GM19043 (cell line): ENCODE measurements at regions not wholly inside any gene's neighbourhood (a gene's known extent, or its start where the extent isn't known, plus 50 kb on each side); places are given as distances from the start of the nearest gene placed in this dataset.

Source experiments
- ATAC-seq: cut with Tn5 transposase; IDR thresholded peaks from one replicate; pipeline ENCODE4 v1.9.1; 2021; ENCODE audit warnings: low read depth; ENCODE audit not compliant: unreplicated experiment

DNA sequence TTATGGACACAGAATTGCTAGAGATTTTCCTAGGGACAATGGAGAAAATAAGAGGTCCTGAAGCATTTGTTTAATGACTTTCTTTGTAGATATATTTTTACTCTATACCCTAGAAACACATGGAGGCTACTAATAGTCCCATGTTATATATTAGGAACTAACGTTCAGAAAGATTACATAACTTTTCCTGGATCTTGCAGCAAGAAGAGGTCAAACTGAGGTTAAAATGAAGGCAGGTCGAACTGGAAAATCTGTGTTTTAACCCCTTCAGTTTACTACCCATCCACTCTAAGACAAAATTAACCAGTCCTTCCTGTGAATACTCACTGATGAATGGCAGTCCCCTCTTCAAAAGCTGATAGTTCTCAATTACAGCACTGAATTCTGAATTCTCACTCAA lies 1415.8 kb upstream of the CELF4 start:
- no peak for ATAC-seq

DNA sequence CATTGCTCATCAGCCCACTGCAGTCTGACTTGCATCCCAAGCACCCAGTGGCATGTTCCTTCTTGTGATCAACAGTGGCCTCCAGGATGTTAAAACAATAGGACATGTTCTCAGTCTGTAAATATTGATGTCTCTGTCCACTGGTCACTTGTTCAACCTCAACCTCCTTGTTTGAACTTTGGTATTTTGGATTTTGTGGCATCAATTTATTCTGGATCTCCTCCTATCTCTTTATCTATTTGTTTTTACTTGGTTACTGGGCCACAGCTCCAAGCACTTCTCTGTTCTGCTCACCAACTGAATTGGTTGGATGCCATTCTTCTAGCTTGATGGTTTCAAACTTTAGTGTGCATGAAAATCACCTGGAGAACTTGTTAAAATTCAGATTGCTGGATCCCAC lies 1414.8 kb upstream of the CELF4 start:
- ATAC-seq, result no peak

DNA sequence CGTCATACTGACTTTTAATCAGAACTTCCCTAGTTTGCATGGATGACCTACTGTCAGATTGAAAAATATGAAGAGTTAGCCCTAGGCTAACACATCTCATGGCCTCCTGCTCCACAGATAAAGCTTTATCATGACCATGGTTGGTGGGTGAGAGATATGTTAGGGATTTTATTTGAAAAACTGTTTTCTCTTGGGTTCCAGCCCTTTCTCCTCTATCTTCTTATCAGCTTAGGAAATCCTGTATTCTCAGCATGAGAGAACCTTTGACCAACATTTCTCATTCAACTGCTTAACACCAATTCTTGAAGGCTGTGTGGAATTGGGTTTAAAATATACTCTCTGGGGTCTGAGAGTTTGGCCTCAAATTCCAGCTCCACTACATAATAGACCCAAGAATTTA lies 1407.0 kb upstream of the CELF4 start:
- ATAC-seq, result no peak

DNA sequence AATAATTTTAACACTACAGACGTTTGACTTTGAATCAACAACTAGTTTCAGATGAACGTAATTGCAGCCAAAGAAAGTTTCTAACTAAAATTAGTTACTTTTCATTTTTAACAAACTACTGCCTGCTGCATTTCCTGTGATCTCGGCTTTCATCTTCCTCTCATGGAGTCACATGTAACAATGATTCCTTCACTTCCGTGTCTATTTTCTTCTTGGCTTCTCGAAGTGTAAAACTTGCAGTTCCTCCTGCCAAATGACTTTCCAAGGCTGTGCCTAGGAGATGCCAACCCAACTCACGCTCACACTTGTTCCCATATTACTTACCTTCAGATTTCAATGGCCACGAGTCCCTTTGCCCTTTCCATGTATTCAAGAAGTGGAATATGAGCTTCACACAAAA lies 1406.3 kb upstream of the CELF4 start:
- no peak for ATAC-seq

DNA sequence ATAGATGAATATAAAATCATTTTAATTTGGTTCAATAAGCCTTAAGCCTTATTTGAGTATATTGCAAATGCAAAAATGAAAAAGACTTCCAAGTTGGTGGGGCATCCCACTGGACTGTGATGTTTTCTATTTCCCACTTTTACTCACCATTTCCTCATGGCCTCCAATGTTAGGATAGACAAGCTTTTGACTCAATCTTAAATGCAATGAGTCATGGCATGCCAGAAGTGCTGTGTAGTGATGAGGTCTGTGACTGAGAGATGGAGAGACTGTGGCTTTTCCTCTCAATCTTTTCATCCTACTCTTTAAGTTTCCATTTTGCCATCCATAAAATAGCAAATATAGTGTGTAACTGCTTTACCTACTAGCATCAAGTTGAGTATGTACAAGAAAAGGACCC lies 1401.2 kb upstream of the CELF4 start:
- ATAC-seq, result no peak

DNA sequence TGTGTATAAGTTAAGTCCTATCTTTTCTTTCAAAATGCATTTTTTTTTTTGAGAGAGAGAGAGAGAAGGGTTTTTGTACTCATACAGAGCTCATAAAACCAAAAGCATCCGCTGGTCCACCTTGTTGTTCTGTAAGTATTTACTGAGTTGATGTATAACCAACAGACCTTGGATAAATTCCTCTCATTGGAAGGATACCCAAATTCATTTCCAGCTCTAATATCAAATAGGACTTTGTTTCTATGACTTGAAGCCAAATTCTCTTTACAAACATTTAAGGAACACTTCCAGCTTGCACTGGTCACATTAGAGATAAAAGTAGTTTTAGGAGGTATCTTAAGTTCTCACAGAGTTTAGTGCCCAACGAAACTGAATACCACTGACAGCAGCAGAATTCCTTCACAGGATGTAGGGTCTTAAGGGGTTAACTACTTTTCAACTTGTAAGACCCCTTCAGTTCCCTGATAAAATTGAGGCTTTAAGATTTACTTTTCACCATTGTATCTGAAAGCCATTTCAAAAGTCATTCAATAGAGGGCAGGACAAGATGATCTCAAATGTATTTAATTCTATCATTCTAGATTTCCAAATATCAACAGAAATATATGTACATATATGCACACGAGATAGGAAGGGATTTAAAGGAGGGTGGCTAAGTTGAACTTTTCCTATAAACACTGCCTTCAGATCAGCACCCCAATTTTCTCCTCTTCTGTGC lies 1398.5 kb upstream of the CELF4 start:
- no peak for ATAC-seq

DNA sequence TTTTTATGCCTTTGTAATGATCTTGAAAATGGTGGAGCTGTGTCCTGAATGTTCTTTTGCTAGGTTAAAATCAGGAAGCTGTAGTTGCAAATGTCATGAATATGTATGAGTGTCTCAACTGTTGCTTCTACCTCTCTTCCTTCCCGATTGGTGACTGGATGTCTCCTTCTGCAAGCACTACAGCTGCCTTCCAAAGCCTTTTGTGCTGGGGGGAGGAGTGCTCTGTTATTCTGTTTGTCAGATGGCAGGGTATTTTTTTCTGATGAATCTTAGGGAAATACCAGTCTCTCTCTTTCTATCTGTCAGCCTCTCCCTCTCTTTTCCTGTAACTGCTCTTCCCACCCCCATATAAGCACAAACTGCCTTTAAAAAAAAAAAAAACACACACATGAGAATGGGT lies 1396.3 kb upstream of the CELF4 start:
- no peak for ATAC-seq

DNA sequence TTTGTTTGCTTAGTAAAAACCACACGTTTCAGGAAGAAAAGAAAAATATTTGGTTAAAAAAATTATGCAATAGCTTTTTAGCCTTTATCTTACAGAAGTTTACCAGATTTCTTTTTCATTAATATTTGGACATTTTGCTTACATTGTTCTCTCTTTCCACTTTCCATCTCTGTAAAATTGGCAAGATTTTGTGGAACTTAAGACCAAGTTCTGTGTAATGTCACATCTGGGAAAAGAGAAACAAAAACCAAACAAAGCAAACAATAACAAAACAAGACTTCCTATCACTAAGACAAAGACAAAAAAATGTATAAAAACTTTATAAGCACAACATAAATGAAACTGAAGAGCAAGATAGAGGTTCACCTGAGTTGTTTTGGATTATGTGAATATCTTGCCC lies 1392.1 kb upstream of the CELF4 start:
- no peak for ATAC-seq

DNA sequence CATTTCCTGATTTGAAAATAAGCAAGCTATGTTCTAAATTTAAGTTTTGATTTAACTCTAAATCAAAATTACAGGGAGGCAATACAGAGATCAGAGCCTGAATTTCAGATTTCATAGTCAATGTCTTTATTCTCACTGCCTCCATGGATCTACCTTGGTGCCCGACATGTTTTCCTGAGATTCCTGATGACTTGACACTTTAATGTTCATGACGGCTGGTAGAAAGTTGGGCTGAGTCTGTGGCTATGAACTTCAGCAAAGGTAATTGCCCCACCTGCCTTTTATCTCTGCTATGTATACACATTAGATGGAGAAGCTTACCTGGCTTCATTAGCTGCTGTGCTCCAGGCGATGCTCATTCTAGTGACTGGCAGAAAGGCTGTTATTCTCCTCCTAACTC lies 1390.5 kb upstream of the CELF4 start:
- no peak for ATAC-seq

DNA sequence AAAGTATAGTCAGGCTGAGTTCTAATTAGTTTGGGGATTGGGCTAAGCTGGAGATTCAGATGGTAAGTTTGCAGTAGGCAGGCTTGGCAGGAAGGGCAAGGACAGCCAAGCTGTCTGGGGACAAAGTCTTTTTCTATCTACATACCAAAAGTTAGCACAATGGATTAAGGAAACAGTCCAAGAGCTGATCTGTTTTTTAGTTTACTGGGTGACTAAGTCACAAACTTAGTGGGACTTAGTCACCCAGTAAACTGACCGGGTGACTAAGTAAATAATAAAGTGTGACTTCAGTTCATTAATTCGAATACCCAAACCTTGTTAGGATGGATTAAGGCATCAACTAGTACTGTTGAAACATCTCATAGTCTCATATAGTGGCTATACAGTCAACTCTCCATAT lies 1386.0 kb upstream of the CELF4 start:
- ATAC-seq, result no peak

DNA sequence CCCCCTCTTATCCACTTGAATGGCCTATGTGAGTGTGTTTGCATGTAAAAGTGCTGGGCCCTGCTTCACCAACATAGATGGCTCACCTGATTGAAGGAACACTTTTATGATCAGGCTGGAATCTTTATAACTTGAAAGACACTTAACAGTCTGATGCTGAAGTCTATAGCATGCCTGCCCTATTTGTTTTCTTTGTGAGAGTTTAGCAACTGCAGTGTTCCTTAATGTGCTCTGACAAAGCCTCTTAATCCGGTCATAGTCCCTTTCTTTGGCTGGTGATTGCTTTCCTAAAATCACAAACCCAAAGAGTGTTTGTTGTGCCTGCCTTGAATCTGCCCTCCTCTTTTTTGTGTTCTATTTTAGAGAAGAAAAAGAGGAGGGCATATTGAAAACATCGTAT lies 1382.8 kb upstream of the CELF4 start:
- ATAC-seq, result no peak

DNA sequence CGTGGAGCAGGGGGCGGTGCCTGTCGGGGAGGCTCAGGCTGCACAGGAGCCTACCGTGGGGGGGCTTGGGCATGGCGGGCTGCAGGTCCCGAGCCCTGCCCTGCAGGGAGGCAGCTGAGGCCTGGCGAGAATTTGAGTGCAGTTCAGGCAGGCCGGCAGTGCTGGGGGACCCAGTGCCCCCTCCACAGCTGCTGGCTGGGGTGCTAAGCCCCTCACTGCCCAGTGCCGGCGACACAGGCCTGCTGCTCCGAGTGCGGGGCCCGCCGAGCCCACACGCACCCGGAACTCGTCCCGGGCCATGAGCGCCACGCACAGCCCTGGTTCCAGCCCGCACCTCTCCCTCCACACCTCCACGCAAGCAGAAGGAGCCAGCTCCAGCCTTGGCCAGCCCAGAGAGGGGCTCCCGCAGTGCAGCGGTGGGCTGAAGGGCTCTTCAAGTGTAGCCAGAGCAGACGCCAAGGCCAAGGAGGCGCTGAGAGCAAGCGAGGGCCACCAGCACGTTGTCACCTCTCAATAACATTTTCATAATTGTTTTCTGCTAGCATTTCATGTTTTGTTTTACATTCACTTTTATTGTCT lies 1378.9 kb upstream of the CELF4 start:
- no peak for ATAC-seq

DNA sequence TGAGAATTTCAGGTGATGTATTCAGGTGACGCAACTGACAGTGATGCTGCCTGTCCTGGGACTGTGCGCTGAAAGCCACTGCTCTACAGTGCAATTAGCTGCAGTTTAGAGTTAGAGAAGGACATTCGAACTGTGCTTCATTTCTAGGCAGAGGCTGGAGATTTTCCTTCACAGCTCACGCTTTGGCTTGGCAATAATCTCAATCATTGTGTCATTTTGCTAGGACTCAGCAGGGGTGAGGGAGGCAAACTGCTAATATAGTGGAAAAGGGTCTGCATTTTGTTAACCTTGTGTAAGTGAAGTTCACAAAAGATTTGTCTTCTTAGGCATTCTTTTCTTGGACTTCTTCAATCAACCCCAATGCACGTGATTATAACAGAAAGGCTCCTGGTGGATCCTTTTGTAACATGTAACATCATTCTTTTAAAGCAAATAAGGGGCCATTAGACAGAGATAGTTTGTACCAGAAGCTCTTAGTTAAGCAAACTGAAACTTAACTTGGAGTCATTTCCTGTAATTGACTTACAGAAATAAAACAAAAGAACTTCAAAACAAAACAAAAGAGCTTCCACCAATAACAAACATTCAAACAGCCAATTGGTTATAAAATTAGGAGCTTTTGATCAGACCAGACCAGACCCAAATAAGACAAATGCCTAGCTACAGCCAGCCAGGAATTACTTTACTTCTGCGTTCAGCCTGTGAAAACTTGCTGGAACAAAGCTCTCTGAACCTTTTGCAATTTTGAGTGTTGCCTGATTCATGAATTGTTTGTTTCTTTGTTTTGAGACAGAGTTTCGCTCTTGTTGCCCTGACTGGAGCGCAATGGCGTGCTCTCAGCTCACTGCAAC lies 1376.3 kb upstream of the CELF4 start:
- ATAC-seq, result no peak

DNA sequence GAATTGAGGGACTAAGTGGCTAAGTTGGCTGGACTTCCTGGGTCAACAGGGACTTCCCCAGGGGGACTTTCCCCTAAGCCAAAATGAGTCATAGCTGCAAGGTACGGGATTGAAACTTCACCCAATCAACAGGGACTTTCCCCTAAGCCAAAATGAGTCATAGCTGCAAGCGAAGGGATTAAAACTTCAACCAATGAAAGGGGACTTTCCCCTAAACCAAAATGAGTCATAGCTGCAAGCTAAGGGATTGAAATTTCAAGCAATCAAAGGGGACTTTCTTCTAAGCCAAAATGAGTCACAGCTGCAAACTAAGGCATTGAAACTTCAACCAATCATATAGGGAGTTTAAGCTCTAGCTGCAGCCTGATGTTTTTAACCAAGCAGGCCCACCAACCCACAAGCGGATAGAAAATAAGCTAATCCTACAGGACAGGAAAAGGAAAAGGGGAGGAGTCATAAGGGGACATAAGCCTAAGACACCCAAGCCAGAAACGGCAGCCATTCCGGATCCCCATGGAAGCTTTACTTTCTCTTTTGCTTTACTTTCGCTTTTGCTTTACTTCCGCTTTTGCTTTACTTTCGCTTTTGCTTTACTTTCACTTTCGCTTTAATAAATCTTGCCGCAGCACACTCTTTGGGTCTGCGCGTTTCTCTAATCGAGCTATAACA lies 1375.4 kb upstream of the CELF4 start:
- peak; percentile 83 for ATAC-seq

DNA sequence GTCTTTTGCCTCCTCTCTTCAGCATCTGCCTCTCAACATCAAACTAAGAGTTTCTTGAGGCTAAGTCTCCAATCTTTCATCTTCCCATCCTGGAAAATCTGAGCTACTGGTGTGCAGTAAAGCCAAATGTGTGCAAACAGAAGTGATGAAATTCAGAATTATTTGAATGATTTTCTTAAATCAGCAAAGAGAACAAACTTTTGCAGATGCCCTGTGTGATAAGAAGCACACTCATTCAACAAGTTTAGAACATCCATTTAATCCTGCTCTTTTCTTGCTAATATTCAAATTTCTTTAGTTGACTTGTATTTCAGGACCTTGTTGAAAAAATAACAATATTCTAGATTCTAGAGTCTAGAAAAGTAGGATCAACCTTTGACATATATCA lies 1374.9 kb upstream of the CELF4 start:
- ATAC-seq, result peak; percentile 12

DNA sequence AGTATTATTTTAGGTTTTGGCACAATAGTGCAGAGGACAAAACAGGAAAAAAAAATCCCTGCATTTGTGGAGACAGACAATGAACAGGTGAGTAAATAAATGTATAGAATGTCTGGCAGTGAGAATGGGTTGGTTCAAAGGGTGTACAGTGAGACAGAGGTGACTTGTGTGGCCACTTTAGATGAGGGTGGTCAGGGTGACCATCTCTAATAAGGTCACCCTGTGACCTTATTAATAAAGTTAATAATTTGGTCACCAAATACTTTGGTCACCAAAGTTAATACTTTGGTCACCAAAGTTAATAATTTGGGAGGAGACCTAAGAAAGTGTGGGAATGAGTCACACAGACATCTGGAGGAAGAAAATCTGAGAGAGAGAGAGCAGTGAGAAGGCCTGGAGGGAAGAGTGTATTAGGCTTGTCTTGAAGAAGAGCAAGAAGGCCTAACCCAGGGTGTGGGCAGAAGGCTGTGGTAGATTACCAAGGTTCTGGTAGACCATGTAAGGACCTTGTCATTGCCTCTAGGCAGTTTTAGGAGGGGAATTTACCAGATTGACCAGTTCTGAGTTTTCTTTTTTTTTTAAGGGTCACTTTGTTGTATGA lies 1368.4 kb upstream of the CELF4 start:
- peak; percentile 68 for ATAC-seq

DNA sequence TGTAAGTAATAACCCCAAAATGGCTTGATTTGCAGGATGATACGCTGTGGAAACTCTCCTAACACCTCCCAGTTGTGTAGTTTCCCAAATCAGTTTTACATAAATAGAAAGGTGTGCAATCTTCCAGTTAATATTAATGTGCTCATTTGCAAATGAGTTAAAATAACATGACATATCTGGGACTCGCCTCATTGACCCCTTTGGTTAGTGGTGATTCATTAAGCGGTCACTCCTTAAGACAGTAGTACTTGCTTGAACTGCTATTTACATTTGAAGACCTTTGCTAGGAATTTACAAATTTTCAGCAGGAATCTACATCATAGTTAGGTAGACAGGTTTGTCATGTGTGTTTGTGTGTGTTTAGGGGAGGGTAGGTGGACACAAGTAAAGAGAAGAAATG lies 1367.7 kb upstream of the CELF4 start:
- ATAC-seq, result peak; percentile 38

DNA sequence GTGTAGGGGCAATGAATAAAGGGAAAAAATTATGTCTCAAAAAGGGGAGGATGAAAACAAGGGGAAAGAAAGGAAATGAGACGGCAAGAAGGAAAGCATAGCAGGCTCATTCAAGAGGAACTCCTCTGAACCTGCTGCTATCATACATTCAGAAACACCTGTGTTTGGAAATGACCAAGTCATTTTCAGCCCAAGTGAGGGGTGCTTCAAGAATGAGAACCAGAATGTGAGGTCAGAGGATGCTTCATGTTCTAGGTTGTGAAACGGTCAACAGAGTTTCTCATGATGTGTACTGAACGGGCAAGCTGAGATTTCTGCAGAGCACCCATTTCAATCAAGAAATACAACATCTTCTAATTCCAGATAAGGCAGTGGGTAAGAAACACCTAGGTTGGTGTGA lies 1367.2 kb upstream of the CELF4 start:
- ATAC-seq, result peak; percentile 61

DNA sequence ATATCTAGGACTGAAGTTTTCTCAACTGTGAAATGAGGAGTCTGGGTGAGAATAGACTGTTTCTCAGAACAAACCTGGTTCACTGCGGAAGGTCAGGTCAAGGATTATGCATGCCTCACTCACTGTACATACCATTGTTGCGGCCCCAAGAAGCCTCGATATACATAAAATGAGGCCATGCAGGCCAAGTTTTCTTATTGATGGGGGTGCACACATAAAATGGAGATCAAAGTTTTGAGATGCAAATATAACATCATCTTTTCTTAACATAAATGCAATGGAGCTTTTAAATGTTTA lies 1366.1 kb upstream of the CELF4 start:
- no peak for ATAC-seq

DNA sequence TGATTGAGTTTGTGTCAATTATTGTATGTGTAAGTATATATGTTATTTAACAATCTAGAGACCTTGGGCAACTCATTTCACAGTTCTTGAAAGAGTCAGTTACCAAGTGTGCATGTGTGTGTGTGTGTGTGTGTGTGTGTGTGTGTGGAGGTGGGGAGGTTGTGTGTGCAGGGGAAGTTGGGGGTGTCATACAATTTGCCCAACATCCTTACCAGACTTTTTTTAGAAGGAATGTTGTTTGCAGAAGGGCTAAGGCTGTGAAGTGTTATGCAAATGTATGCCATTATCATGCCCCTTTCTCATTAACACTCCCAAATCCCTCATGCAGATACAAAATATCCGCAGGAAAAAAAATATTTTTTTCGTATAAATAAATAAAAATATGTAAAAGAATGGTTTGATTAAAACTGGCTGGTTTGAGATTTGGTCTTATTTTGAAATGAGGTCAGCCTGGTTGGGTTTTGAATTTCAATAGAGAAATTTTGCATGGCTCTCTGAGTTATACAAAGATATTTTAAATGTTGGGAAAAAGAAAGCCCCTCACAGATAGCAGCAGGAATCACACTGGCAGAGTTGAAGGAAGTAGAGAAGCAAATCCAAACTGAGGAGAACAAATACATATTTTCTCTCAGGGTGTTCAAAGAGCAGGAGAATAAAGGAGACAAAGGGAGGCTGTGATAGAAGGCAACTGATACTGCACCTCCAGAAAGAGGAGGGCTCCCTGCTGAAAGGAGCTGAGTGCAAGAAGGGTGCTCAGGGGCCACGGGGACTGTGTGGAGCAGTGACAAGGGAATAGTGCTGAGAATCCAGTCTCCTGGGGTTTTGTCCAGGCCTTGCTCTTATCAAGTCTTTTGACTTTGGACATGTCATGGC lies 1365.5 kb upstream of the CELF4 start:
- ATAC-seq, result no peak
